Neural cell (in vitro differentiated cells): ENCODE measurements at regions not wholly inside any gene's neighbourhood (a gene's known extent, or its start where the extent isn't known, plus 50 kb on each side); places are given as distances from the start of the nearest gene placed in this dataset.

Source experiments
- EP300 ChIP-seq: fragments of 450-650 bp; conservative IDR thresholded peaks from 2 replicates; pipeline ENCODE4 v1.6.1; 2014; ENCODE audit warnings: antibody characterized with exemption, mild to moderate bottlenecking, moderate library complexity; ENCODE audit not compliant: poor library complexity, severe bottlenecking
- TF ChIP-seq, protein P1 (sequence below): fragments of 450-650 bp; IDR thresholded peaks from 2 replicates; pipeline ENCODE4 v1.5.1; 2014; ENCODE audit warnings: antibody characterized with exemption, mild to moderate bottlenecking, moderate library complexity; ENCODE audit not compliant: poor library complexity, severe bottlenecking

DNA sequence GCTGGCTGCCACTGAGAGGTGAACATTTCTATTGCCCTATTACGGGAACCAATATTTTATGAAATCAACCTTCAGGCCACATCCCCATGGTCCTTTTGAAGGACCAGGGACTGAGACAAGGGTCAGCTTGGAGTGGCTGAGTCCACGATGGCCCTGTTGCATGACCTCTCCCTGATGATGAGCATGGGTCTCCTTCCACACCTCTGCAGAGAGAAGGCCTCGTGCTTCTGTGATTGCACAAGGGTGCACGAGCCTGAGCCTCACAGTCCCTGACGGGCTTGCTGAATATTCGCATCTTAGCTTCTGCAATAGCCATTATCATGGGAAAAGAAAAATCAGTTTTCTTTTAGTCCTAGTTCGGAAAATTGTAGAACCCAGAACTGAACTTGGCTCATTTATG, 255.0 kb upstream of the IRX2 start:
- TF ChIP-seq, protein P1, sequence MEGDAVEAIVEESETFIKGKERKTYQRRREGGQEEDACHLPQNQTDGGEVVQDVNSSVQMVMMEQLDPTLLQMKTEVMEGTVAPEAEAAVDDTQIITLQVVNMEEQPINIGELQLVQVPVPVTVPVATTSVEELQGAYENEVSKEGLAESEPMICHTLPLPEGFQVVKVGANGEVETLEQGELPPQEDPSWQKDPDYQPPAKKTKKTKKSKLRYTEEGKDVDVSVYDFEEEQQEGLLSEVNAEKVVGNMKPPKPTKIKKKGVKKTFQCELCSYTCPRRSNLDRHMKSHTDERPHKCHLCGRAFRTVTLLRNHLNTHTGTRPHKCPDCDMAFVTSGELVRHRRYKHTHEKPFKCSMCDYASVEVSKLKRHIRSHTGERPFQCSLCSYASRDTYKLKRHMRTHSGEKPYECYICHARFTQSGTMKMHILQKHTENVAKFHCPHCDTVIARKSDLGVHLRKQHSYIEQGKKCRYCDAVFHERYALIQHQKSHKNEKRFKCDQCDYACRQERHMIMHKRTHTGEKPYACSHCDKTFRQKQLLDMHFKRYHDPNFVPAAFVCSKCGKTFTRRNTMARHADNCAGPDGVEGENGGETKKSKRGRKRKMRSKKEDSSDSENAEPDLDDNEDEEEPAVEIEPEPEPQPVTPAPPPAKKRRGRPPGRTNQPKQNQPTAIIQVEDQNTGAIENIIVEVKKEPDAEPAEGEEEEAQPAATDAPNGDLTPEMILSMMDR = no peak
- no peak for TF ChIP-seq EP300
